ENCODE measurements at regions not wholly inside any gene's neighbourhood (a gene's known extent, or its start where the extent isn't known, plus 50 kb on each side); places are given as distances from the start of the nearest gene placed in this dataset.

GRCh38 chr3:95781598-95781997 lies 1032.8 kb upstream of the EPHA6 start:
- Mint-ChIP-seq H3K36me3 (ENCODE audit: low read depth) (peaks cover 12% of the 10 kb centered on the region; the same call in 2 of the 3 replicates), H3K27ac (no peak overlapping the region), H3K27me3 (ENCODE audit: insufficient read depth, low read depth, poor library complexity) (no peaks in the 10 kb centered on the region), H3K4me1 (no peaks in the 10 kb centered on the region), H3K4me3 (no peak overlapping the region), H3K9me3 (peaks cover 33% of the 10 kb centered on the region)
- no peak for ATAC-seq
- no peak for DNase-seq (ENCODE audit: low spot score)
- Histone ChIP-seq H3K27ac (ENCODE audit: low read depth) (no peak overlapping the region), H3K27me3 (ENCODE audit: insufficient read depth) (no peaks in the 10 kb centered on the region), H3K4me2 (no peak overlapping the region), H3K79me2 (replicated peaks; ENCODE audit: insufficient read depth) (no peaks in the 10 kb centered on the region), H4K20me1 (replicated peaks; ENCODE audit: insufficient read depth) (no peaks in the 10 kb centered on the region), H3K4me1 (ENCODE audit: insufficient read depth) (no peaks in the 10 kb centered on the region), H3K4me3 (no peak overlapping the region), H2AFZ (no peak overlapping the region), H3K36me3 (ENCODE audit: insufficient read depth) (no peaks in the 10 kb centered on the region), H3F3A (replicated peaks; ENCODE audit: low read depth) (no peaks in the 10 kb centered on the region), H3K9me2 (ENCODE audit: insufficient read depth) (no peaks in the 10 kb centered on the region; the same call in 1 of the 2 replicates)
- TF ChIP-seq EZH2 (IDR thresholded peaks at IDR 0.05; ENCODE audit: low read depth, unreplicated experiment), result no peak
- no peak for TF ChIP-seq ZNF331 (CRISPR knock-in tag; IDR thresholded peaks at IDR 0.05; ENCODE audit: low read depth)

- H3F3A ChIP-seq (replicated peaks; ENCODE audit: low read depth), result no peaks in the 10 kb centered on the region
- Mint-ChIP-seq H3K36me3 (ENCODE audit: low read depth) (no peaks in the 10 kb centered on the region), H3K9me3 (no peaks in the 10 kb centered on the region; the same call in 2 of the 3 replicates), H3K27me3 (ENCODE audit: insufficient read depth, low read depth, poor library complexity) (no peaks in the 10 kb centered on the region), H3K27ac (no peak overlapping the region), H3K4me3 (no peak overlapping the region), H3K4me1 (no peaks in the 10 kb centered on the region)
- no peaks in the 10 kb centered on the region for H3K79me2 ChIP-seq (replicated peaks; ENCODE audit: insufficient read depth)
- no peaks in the 10 kb centered on the region for H4K20me1 ChIP-seq (replicated peaks; ENCODE audit: insufficient read depth)
- no peak overlapping the region for H2AFZ ChIP-seq
- no peaks in the 10 kb centered on the region for H3K9me2 ChIP-seq (ENCODE audit: insufficient read depth)
- H3K4me1 ChIP-seq (ENCODE audit: insufficient read depth), result no peaks in the 10 kb centered on the region
- DNase-seq (ENCODE audit: low spot score) (no peak), ATAC-seq (no peak)
- H3K27me3 ChIP-seq (ENCODE audit: insufficient read depth), result no peaks in the 10 kb centered on the region
- H3K36me3 ChIP-seq (ENCODE audit: insufficient read depth), result no peaks in the 10 kb centered on the region
- no peak overlapping the region for H3K4me3 ChIP-seq
- no peak overlapping the region for H3K27ac ChIP-seq (ENCODE audit: low read depth)
- H3K4me2 ChIP-seq, result no peak overlapping the region
- TF ChIP-seq CTCF (conservative IDR thresholded peaks at IDR 0.05; ENCODE audit: low read depth in 2 of 2) (no peak), NANOG (IDR thresholded peaks at IDR 0.05; ENCODE audit: borderline replicate concordance) (no peak), REST (IDR thresholded peaks at IDR 0.05; ENCODE audit: unreplicated experiment) (no peak), ETS1 (IDR thresholded peaks at IDR 0.05) (no peak), POLR2AphosphoS5 (IDR thresholded peaks at IDR 0.05; ENCODE audit: low read depth) (no peak), ZNF331 (CRISPR knock-in tag; IDR thresholded peaks at IDR 0.05; ENCODE audit: low read depth) (no peak), ZNF114 (CRISPR knock-in tag; IDR thresholded peaks at IDR 0.05) (no peak), STAT1 (IDR thresholded peaks at IDR 0.05; ENCODE audit: unreplicated experiment) (no peak), CREB1 (CRISPR knock-in tag; IDR thresholded peaks at IDR 0.05; ENCODE audit: low read depth) (no peak)
Measured at GRCh38 chr3:95789111-95789510, 1025.3 kb upstream of the EPHA6 start.

Data from GM23338 (cell line).